Activated CD4-positive, alpha-beta T cell treated with anti-CD3 and anti-CD28 coated beads, Interleukin-2, amount 10 ng/mL, durations not matched to agents 24 days and 14 days (primary cell): ENCODE measurements at regions not wholly inside any gene's neighbourhood (a gene's known extent, or its start where the extent isn't known, plus 50 kb on each side); places are given as distances from the start of the nearest gene placed in this dataset.
"Not testable (repeated sequence)": the region's sequence is repeated elsewhere in the genome, so short reads cannot be mapped to it uniquely, and the experiment has no call there.

Experiments
- DNase-seq: peaks from one replicate; pipeline ENCODE4 v3.0.0; 2022
- H3K27ac Mint-ChIP-seq: one replicate; pipeline ENCODE4 v1.8.0; 2022; ENCODE audit warnings: mild to moderate bottlenecking, mixed read lengths
- H3K27me3 Mint-ChIP-seq: one replicate; pipeline ENCODE4 v1.8.0; 2022; ENCODE audit warnings: mixed read lengths
- H3K36me3 Mint-ChIP-seq: one replicate; pipeline ENCODE4 v1.8.0; 2022; ENCODE audit warnings: low read depth, mild to moderate bottlenecking, mixed read lengths
- H3K4me1 Mint-ChIP-seq: one replicate; pipeline ENCODE4 v1.8.0; 2021; ENCODE audit warnings: mixed read lengths
- H3K4me3 Mint-ChIP-seq: one replicate; pipeline ENCODE4 v1.8.0; 2022; ENCODE audit warnings: mild to moderate bottlenecking, moderate library complexity, mixed read lengths
- H3K9me3 Mint-ChIP-seq: one replicate; pipeline ENCODE4 v1.8.0; 2021; ENCODE audit warnings: mixed read lengths
- intact Hi-C: fragments of 100-400 bp; cut with micrococcal nuclease; formaldehyde crosslinking; loops from one replicate; pipeline ENCODE4 v1.15.1; 2023

DNA sequence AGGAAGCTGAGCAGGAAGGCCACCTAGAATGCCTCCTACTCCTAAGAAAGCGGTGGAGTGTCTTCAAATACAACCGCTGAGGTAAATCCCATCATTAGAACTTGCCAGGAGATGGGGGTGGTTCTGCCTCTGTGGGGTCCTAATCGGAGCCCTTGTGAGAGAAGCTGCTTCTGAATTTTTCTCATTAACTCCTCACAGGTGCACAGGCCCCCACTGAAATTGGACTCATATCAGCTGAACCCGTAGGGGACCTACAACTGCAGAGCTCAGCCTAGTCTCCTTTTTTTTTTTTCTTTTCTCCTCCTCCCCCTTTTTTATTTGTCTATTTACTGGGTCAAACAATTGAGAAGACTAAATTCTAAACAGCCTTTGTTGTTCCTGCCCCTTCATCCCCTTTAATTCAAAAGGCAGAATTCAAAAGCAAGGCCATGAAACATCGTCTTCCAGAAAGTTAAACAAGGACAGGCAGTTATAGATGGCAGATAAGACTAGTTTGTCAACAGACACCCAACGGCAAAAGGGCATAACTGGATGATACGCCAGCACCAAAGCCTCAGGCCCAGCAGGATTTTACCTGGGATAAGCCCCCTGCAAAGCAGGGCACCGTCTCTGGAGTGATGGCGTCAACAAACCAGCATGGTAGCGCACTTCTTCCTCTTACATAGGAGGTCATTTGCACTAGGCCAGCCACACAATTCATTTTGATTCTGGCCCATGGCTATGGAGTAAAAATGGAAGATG, 213.7 kb upstream of the HES1 start:
- intact Hi-C loops, result no loop called here
- Mint-ChIP-seq H3K9me3 (peaks cover 4% of the 10 kb centered on the region), H3K4me1 (no peaks in the 10 kb centered on the region), H3K36me3 (no peaks in the 10 kb centered on the region), H3K27me3 (peaks cover 5% of the 10 kb centered on the region), H3K27ac (no peak overlapping the region), H3K4me3 (no peak overlapping the region)
- no peak for DNase-seq

- not testable (repeated sequence) for H3K4me1 Mint-ChIP-seq
Measured at GRCh38 chr3:193923958-193924357, 212.0 kb upstream of the HES1 start.

GRCh38 chr3:193926071-193926470, 209.9 kb upstream of the HES1 start:
- H3K4me1 Mint-ChIP-seq, H3K4me3 Mint-ChIP-seq, DNase-seq, H3K27ac Mint-ChIP-seq, H3K36me3 Mint-ChIP-seq, H3K9me3 Mint-ChIP-seq, intact Hi-C loops, H3K27me3 Mint-ChIP-seq: not testable (repeated sequence)

More at GRCh38 chr3:193923958-193924357, 212.0 kb upstream of the HES1 start:
- intact Hi-C loops, H3K27ac Mint-ChIP-seq, H3K27me3 Mint-ChIP-seq, H3K4me3 Mint-ChIP-seq, DNase-seq, H3K9me3 Mint-ChIP-seq, H3K36me3 Mint-ChIP-seq: not testable (repeated sequence)

- H3K4me3 Mint-ChIP-seq, intact Hi-C loops, H3K27ac Mint-ChIP-seq, H3K27me3 Mint-ChIP-seq, H3K9me3 Mint-ChIP-seq, H3K36me3 Mint-ChIP-seq, H3K4me1 Mint-ChIP-seq, DNase-seq: not testable (repeated sequence)
Measured at GRCh38 chr3:193927413-193928206, 208.3 kb upstream of the HES1 start.

GRCh38 chr3:193928354-193929209, 207.4 kb upstream of the HES1 start:
- no peak overlapping the region for H3K4me3 Mint-ChIP-seq
- intact Hi-C loops, result no loop called here
- no peak for DNase-seq

GRCh38 chr3:193929373-193929772, 206.6 kb upstream of the HES1 start:
- DNase-seq, result no peak
- no peaks in the 10 kb centered on the region for H3K36me3 Mint-ChIP-seq
- H3K27ac Mint-ChIP-seq, result no peak overlapping the region
- peaks cover 6% of the 10 kb centered on the region for H3K4me1 Mint-ChIP-seq
- peaks cover 4% of the 10 kb centered on the region for H3K9me3 Mint-ChIP-seq
- intact Hi-C loops, result no loop called here
- no peak overlapping the region for H3K4me3 Mint-ChIP-seq
- H3K27me3 Mint-ChIP-seq, result peaks cover 12% of the 10 kb centered on the region

More at GRCh38 chr3:193928354-193929209, 207.4 kb upstream of the HES1 start:
- peaks cover 4% of the 10 kb centered on the region for H3K9me3 Mint-ChIP-seq
- H3K4me1 Mint-ChIP-seq, result peaks cover 6% of the 10 kb centered on the region
- peaks cover 10% of the 10 kb centered on the region for H3K27me3 Mint-ChIP-seq
- no peaks in the 10 kb centered on the region for H3K36me3 Mint-ChIP-seq
- no peak overlapping the region for H3K27ac Mint-ChIP-seq

GRCh38 chr3:193929921-193930646, 205.9 kb upstream of the HES1 start:
- DNase-seq, result no peak
- Mint-ChIP-seq H3K27ac (no peak overlapping the region), H3K27me3 (peaks cover 15% of the 10 kb centered on the region), H3K9me3 (peaks cover 4% of the 10 kb centered on the region), H3K4me3 (no peak overlapping the region), H3K4me1 (peaks cover 6% of the 10 kb centered on the region), H3K36me3 (no peaks in the 10 kb centered on the region)
- intact Hi-C loops, result no loop called here

GRCh38 chr3:193932136-193932535, 203.8 kb upstream of the HES1 start:
- peaks cover 6% of the 10 kb centered on the region for H3K4me1 Mint-ChIP-seq
- H3K27ac Mint-ChIP-seq, result no peak overlapping the region
- H3K4me3 Mint-ChIP-seq, result no peak overlapping the region
- H3K9me3 Mint-ChIP-seq, result no peaks in the 10 kb centered on the region
- H3K36me3 Mint-ChIP-seq, result no peaks in the 10 kb centered on the region
- intact Hi-C loops, result no loop called here
- no peak for DNase-seq
- H3K27me3 Mint-ChIP-seq, result peaks cover 28% of the 10 kb centered on the region

- Mint-ChIP-seq H3K9me3 (no peaks in the 10 kb centered on the region), H3K27me3 (peaks cover 31% of the 10 kb centered on the region), H3K36me3 (no peaks in the 10 kb centered on the region), H3K4me3 (no peak overlapping the region), H3K27ac (no peak overlapping the region), H3K4me1 (peaks cover 6% of the 10 kb centered on the region)
- intact Hi-C loops, result no loop called here
- DNase-seq, result no peak
Measured at GRCh38 chr3:193932576-193932975, 203.4 kb upstream of the HES1 start.

DNA sequence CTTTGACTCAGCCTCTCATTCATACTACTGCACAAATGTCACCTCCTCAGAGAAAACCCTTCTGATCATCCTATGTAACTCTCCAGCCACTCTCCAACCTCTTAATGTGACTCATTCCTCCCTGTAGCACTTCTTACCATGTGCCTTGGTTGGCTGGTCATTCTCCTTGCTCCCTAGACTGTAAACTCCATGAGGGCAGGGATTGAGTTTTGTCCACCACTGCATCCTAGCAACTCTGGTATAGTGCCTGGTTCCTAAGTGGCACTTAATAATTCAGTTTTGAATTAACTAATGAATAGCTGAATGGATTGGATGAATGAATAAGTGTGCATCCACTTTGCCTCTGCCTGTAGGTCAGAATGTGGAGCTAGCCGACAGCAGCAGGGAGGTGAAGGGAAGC, 202.5 kb upstream of the HES1 start:
- intact Hi-C loops, result no loop called here
- peaks cover 36% of the 10 kb centered on the region for H3K27me3 Mint-ChIP-seq
- H3K4me3 Mint-ChIP-seq, result no peak overlapping the region
- DNase-seq, result no peak
- peaks cover 6% of the 10 kb centered on the region for H3K4me1 Mint-ChIP-seq
- H3K36me3 Mint-ChIP-seq, result no peaks in the 10 kb centered on the region
- no peaks in the 10 kb centered on the region for H3K9me3 Mint-ChIP-seq
- no peak overlapping the region for H3K27ac Mint-ChIP-seq

GRCh38 chr3:193935916-193936315, 200.0 kb upstream of the HES1 start:
- no peaks in the 10 kb centered on the region for H3K9me3 Mint-ChIP-seq
- peaks cover 43% of the 10 kb centered on the region for H3K27me3 Mint-ChIP-seq
- intact Hi-C loops, result no loop called here
- H3K27ac Mint-ChIP-seq, result no peak overlapping the region
- H3K36me3 Mint-ChIP-seq, result no peaks in the 10 kb centered on the region
- no peaks in the 10 kb centered on the region for H3K4me1 Mint-ChIP-seq
- no peak overlapping the region for H3K4me3 Mint-ChIP-seq
- DNase-seq, result no peak

DNA sequence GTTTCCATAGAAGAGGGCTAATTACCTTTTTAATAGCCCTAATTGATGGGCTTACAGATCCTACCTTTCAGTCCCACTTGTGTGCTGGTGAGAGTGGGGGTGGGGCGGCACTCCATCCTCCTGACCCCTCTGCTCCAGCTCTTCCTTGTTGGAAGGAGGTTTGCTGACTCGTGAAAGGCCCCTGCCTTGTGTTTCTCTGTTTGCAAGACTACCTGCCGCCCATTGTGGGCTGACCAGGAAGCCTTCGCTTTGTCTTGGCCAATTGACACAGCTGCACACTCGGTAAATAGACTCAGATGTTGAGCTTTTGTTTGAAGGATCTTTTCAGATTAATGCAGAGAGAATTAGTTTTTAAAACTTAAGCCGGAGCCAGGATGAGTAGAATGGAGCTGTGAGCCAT, 197.3 kb upstream of the HES1 start:
- intact Hi-C loops, result no loop called here
- no peak overlapping the region for H3K27ac Mint-ChIP-seq
- DNase-seq, result no peak
- no peaks in the 10 kb centered on the region for H3K4me1 Mint-ChIP-seq
- H3K9me3 Mint-ChIP-seq, result no peaks in the 10 kb centered on the region
- no peaks in the 10 kb centered on the region for H3K36me3 Mint-ChIP-seq
- no peak overlapping the region for H3K4me3 Mint-ChIP-seq
- H3K27me3 Mint-ChIP-seq, result peaks cover 41% of the 10 kb centered on the region

DNA sequence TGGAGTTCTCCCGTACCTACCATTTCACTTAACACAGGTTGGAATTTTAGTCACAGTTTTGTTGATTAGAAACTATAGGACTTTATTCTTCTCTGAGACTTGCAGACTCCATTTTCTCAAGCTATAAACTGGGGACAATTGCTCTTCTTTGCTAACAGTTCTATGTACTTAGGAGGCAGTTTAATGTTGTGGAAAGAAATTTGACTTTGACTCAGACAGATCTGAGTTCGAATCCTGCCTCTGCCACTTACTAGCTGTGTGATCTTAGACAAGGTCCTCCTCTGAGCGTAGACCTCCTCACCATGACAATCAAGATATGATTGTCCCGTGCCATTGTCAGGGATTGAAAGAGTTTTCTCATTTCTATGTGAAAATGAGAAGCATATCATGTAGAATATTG, 196.4 kb upstream of the HES1 start:
- no peak for DNase-seq
- H3K9me3 Mint-ChIP-seq, result no peaks in the 10 kb centered on the region
- peaks cover 40% of the 10 kb centered on the region for H3K27me3 Mint-ChIP-seq

More for the DNA sequence above, 196.4 kb upstream of the HES1 start:
- intact Hi-C loops, result no loop called here
- no peaks in the 10 kb centered on the region for H3K4me1 Mint-ChIP-seq
- no peaks in the 10 kb centered on the region for H3K36me3 Mint-ChIP-seq
- H3K4me3 Mint-ChIP-seq, result no peak overlapping the region
- H3K27ac Mint-ChIP-seq, result no peak overlapping the region
